Heart right ventricle (tissue), 16 donors: ENCODE measurements at regions not wholly inside any gene's neighbourhood (a gene's known extent, or its start where the extent isn't known, plus 50 kb on each side); places are given as distances from the start of the nearest gene placed in this dataset.
A peak's percentile ranks its signal among the peaks of the same experiment; 100 is the strongest.
"Not testable (repeated sequence)": the region's sequence is repeated elsewhere in the genome, so short reads cannot be mapped to it uniquely, and the experiment has no call there.

ENCODE experiments used
- ATAC-seq, 8 donors: fragments of 200-7000 bp; cut with Tn5 transposase; one replicate each; pipeline ENCODE4 v1.9.1; 2020; ENCODE audit warnings: mild to moderate bottlenecking in 8 of 8, moderate library complexity in 8 of 8, moderate number of reproducible peaks in 1 of 8
- DNase-seq, 2 donors: peaks; one replicate each; pipeline ENCODE4 v3.0.0-alpha.2; 2020
- H3K27ac ChIP-seq, 10 donors: fragments of 200-600 bp; sonication (generic) in 2 of 10; one replicate each; pipeline versions ENCODE4 v1.5.0 to v1.8.0; 2020 to 2022; ENCODE audit warnings: mild to moderate bottlenecking in 3 of 10
- H3K27me3 ChIP-seq, 7 donors: fragments of 200-600 bp; one replicate each; pipeline ENCODE4 v1.8.0; 2021 to 2022; ENCODE audit warnings: mild to moderate bottlenecking in 2 of 7
- H3K36me3 ChIP-seq, 9 donors: fragments of 200-600 bp; sonication (generic) in 1 of 9; one replicate each; pipeline versions ENCODE4 v1.5.0 to v1.8.0; 2020 to 2022; ENCODE audit warnings: mild to moderate bottlenecking in 2 of 9
- H3K4me1 ChIP-seq, 9 donors: fragments of 200-600 bp; sonication (generic) in 1 of 9; one replicate each; pipeline versions ENCODE4 v1.5.0 to v1.8.0; 2020 to 2022; ENCODE audit warnings: mild to moderate bottlenecking in 4 of 9
- H3K4me3 ChIP-seq, 10 donors: fragments of 200-600 bp; sonication (generic) in 2 of 10; one replicate each; pipeline versions ENCODE4 v1.5.0 to v1.8.0; 2020 to 2022; ENCODE audit warnings: mild to moderate bottlenecking in 7 of 10, moderate library complexity in 2 of 10
- H3K9me3 ChIP-seq, 11 donors: fragments of 200-600 bp in 10 of 11; sonication (generic) in 2 of 11; one replicate each; pipeline versions ENCODE4 v1.5.0 to v1.8.0; 2013 to 2022; ENCODE audit warnings: mild to moderate bottlenecking in 2 of 11, control low read depth in 1 of 11, moderate library complexity in 1 of 11
- WGBS, 2 donors: extraction: QIAGEN DNeasy Blood & Tissue Kit; methylation state at CpG; one replicate each; pipeline ENCODE4 v1.1.7; 2013; ENCODE audit warnings: inconsistent platforms in 1 of 2; 5-methylcytosine and 5-hydroxymethylcytosine counted together
- intact Hi-C, 10 donors: fragments of 100-400 bp; cut with DNase I; formaldehyde crosslinking; loops; one replicate each; pipeline versions ENCODE4 v1.11.1 to v1.14.2; 2022
- TF ChIP-seq, protein P1 (sequence below), 9 donors: fragments of 200-600 bp; sonication (generic) in 2 of 9; IDR thresholded peaks; one replicate each; pipeline versions ENCODE4 v1.5.0 to v1.8.0; 2021 to 2022; ENCODE audit warnings: antibody characterized with exemption in 9 of 9, mild to moderate bottlenecking in 5 of 9, moderate library complexity in 1 of 9
- donor health status: Arrhythmogenic right ventricular cardiomyopathy.
- donor health status: ischemic (EF 13 %, LVEDD 7.1; RV severe dilation, severe dysfunction).
- donor health status: healthy with polysubstance abuse.
- donor health status: DM: no; HTN: yes; CAD: no.
- donor health status: DM: no; HTN: no; CAD: no.
- donor health status: ischemic (EF 25% LVEDD 6.9; RV normal size, moderate dysfunction).
- donor health status: ischemic (EF 25% LVEDD 5.7; RV mildly dilated, moderate dysfunction).
- donor health status: healthy.
- donor health status: DM: yes; HTN: yes; CAD: no.
- donor health status: Ischemic cardiomyopathy.
- donor health status: ischemic (EF 35%, LVEDD 5.7; RV mildly dilated, moderate dysfunction).
- donor health status: nonischemic (EF 11% LVEDD 7.7; RV severe dilation, severe dysfunction).
- donor health status: DM: yes; HTN: yes; CAD: no.
- donor health status: PGD.
- donor health status: ischemic (EF 29% LVEDD 5.4; RV normal size, mild dysfunction).
- donor health status: nonischemic (EF 23%, LVEDD 6.1; RV moderate dilation, normal function).

GRCh38 chr19:23474761-23475160, 79.5 kb upstream of the ZNF91 start:
- Histone ChIP-seq H3K27me3 (peaks cover 0 to 37% (median 16%) of the 10 kb centered on the region in 7 donors), H3K36me3 (no peaks in the 10 kb centered on the region), H3K27ac (no peak overlapping the region), H3K9me3 (peaks cover 0 to 26% (median 0%) of the 10 kb centered on the region in 11 donors), H3K4me3 (no peak overlapping the region), H3K4me1 (peaks cover 0 to 8% (median 0%) of the 10 kb centered on the region in 9 donors)
- intact Hi-C loops, result no loop called here
- TF ChIP-seq, protein P1, sequence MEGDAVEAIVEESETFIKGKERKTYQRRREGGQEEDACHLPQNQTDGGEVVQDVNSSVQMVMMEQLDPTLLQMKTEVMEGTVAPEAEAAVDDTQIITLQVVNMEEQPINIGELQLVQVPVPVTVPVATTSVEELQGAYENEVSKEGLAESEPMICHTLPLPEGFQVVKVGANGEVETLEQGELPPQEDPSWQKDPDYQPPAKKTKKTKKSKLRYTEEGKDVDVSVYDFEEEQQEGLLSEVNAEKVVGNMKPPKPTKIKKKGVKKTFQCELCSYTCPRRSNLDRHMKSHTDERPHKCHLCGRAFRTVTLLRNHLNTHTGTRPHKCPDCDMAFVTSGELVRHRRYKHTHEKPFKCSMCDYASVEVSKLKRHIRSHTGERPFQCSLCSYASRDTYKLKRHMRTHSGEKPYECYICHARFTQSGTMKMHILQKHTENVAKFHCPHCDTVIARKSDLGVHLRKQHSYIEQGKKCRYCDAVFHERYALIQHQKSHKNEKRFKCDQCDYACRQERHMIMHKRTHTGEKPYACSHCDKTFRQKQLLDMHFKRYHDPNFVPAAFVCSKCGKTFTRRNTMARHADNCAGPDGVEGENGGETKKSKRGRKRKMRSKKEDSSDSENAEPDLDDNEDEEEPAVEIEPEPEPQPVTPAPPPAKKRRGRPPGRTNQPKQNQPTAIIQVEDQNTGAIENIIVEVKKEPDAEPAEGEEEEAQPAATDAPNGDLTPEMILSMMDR (IDR thresholded peaks at IDR 0.05), result no peak
- ATAC-seq (no peak), DNase-seq (no peak)

- TF ChIP-seq, protein P1 (IDR thresholded peaks at IDR 0.05), result no peak
- peaks cover 0 to 37% (median 16%) of the 10 kb centered on the region in 7 donors for H3K27me3 ChIP-seq
- intact Hi-C loops, result no loop called here
Measured at GRCh38 chr19:23474172-23474571, 78.9 kb upstream of the ZNF91 start.

GRCh38 chr19:23470873-23471545, 75.7 kb upstream of the ZNF91 start:
- TF ChIP-seq, protein P1 (IDR thresholded peaks at IDR 0.05), result no peak
- H3K4me3 ChIP-seq, result peak overlapping the region; percentile 12 to 52 (median 33)
- H3K4me1 ChIP-seq, result peaks cover 0 to 8% (median 0%) of the 10 kb centered on the region in 9 donors
- H3K27me3 ChIP-seq, result peaks cover 0 to 37% (median 16%) of the 10 kb centered on the region in 7 donors
- DNase-seq (no peak), ATAC-seq (no peak)
- no peaks in the 10 kb centered on the region for H3K36me3 ChIP-seq
- H3K9me3 ChIP-seq, result peaks cover 0 to 38% (median 0%) of the 10 kb centered on the region in 11 donors
- intact Hi-C loops, result no loop called here
- H3K27ac ChIP-seq, result no peak overlapping the region
- 8 to 9% methylated on average over 48 of the region's 48 CpGs for WGBS, 2 donors

More at GRCh38 chr19:23474172-23474571, 78.9 kb upstream of the ZNF91 start:
- H3K9me3 ChIP-seq, result peaks cover 0 to 30% (median 0%) of the 10 kb centered on the region in 11 donors
- H3K27ac ChIP-seq, result no peak overlapping the region
- H3K36me3 ChIP-seq, result no peaks in the 10 kb centered on the region
- ATAC-seq (no peak), DNase-seq (no peak)
- H3K4me3 ChIP-seq, result no peak overlapping the region
- H3K4me1 ChIP-seq, result peaks cover 0 to 8% (median 0%) of the 10 kb centered on the region in 9 donors

DNA sequence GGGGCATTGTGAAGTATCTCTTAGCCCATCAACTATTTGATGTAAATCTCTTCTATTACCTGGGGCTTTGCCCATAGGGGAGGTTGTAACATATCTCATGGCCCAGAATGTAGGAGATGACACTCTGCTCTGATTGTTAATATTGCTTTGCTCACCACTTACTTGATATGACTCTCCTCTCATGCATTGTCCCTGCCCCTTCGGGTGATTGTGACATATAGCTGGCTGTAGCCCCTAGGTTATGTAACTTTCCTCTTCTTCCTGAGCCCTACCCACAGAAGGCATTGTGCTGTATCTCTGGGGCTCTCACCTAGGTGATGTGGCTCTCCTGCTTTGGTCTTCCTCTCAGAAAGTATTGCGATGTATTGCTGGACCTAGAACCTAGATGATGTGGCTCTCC, 69.1 kb upstream of the ZNF91 start:
- WGBS, 2 donors, result 92 to 93% methylated on average over 2 of the region's 2 CpGs
- not testable (repeated sequence) for H3K36me3 ChIP-seq

GRCh38 chr19:23461120-23461519, 65.8 kb upstream of the ZNF91 start:
- Histone ChIP-seq H3K27ac (no peak overlapping the region), H3K27me3 (no peaks in the 10 kb centered on the region), H3K4me3 (no peak overlapping the region), H3K9me3 (peaks cover 0 to 36% (median 0%) of the 10 kb centered on the region in 11 donors), H3K4me1 (no peaks in the 10 kb centered on the region), H3K36me3 (no peaks in the 10 kb centered on the region)
- intact Hi-C loops, result no loop called here
- DNase-seq, result no peak
- no peak for ATAC-seq
- TF ChIP-seq, protein P1 (IDR thresholded peaks at IDR 0.05), result no peak
- WGBS, 2 donors, result 37 to 66% methylated on average over 2 of the region's 2 CpGs

More for the DNA sequence above, 69.1 kb upstream of the ZNF91 start:
- DNase-seq, H3K27ac ChIP-seq, ATAC-seq, H3K4me1 ChIP-seq, intact Hi-C loops, H3K27me3 ChIP-seq, H3K4me3 ChIP-seq: not testable (repeated sequence)
- H3K9me3 ChIP-seq, result peaks cover 0 to 31% (median 0%) of the 10 kb centered on the region in 11 donors
